HepG2 (cell line): ENCODE measurements at regions not wholly inside any gene's neighbourhood (a gene's known extent, or its start where the extent isn't known, plus 50 kb on each side); places are given as distances from the start of the nearest gene placed in this dataset.

ENCODE experiments used
- HNF4G ChIP-seq, 2 experiments: sonication (generic) in 1 of 2; formaldehyde crosslinking in 1 of 2; IDR thresholded peaks; 2 replicates each; pipeline versions ENCODE4 v1.4.0 to v1.6.1; 2011 to 2020; ENCODE audit warnings: borderline replicate concordance in 2 of 2, low read depth in 2 of 2, mild to moderate bottlenecking in 2 of 2, low read length in 1 of 2, missing genetic modification reagents in 1 of 2, moderate library complexity in 1 of 2
- JUNB ChIP-seq: sonication (generic); formaldehyde crosslinking; IDR thresholded peaks from 2 replicates; pipeline ENCODE4 v1.8.0; 2022; ENCODE audit warnings: missing genetic modification reagents, mild to moderate bottlenecking, borderline replicate concordance
- KLF9 ChIP-seq: IDR thresholded peaks from 2 replicates; pipeline ENCODE4 v1.6.1; 2016; ENCODE audit warnings: low read depth
- REL ChIP-seq: sonication (generic); formaldehyde crosslinking; conservative IDR thresholded peaks from 2 replicates; pipeline ENCODE4 v1.8.0; 2022; ENCODE audit warnings: mild to moderate bottlenecking, missing genetic modification reagents, moderate library complexity
- RFX1 ChIP-seq: fragments of 450-650 bp; IDR thresholded peaks from 2 replicates; pipeline ENCODE4 v1.6.1; 2017
- RFX5 ChIP-seq: IDR thresholded peaks from 2 replicates; pipeline ENCODE4 v1.6.1; 2011; ENCODE audit warnings: low read depth, low read length, improper control_type of control experiment
- ZNF136 ChIP-seq: sonication (generic); formaldehyde crosslinking; IDR thresholded peaks from 2 replicates; pipeline ENCODE4 v1.8.1; 2022; ENCODE audit warnings: low read depth, mild to moderate bottlenecking, moderate library complexity, missing genetic modification reagents
- ZNF230 ChIP-seq: sonication (generic); formaldehyde crosslinking; IDR thresholded peaks from 2 replicates; pipeline ENCODE4 v1.4.0; 2020; ENCODE audit warnings: mild to moderate bottlenecking, missing genetic modification reagents
- ZNF562 ChIP-seq: sonication (generic); formaldehyde crosslinking; IDR thresholded peaks from 2 replicates; pipeline ENCODE4 v1.8.0; 2022; ENCODE audit warnings: missing genetic modification reagents, borderline replicate concordance
- ZNF616 ChIP-seq: sonication (generic); formaldehyde crosslinking; IDR thresholded peaks from 2 replicates; pipeline ENCODE4 v1.5.0; 2020; ENCODE audit warnings: low read depth, mild to moderate bottlenecking, missing genetic modification reagents
- TF ChIP-seq, protein P1 (sequence below): sonication (generic); formaldehyde crosslinking; IDR thresholded peaks from 2 replicates; pipeline ENCODE4 v1.4.0; 2020; ENCODE audit warnings: missing genetic modification reagents, borderline replicate concordance

DNA sequence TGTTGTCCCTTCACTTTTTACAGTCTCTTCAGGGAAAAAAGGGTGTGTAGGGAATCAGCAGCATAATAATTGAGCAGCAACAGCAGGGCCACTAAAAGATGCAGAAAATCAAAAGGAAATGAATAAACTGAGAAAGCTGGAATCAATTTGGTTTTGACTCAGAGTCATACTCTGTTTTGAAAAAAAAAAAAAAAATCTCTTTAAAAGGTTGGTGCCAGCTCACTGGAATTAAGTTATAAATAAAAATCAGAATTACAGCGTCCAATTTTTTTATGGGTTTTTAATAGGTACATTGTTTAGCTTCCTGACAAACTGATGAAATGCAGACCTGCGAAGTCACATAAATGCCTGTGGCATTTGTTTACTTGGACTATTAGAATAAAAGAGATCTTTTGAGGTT lies 231.9 kb downstream of the COG6 start (continued):
- TF ChIP-seq ZNF562 (no peak), JUNB (CRISPR knock-in tag) (no peak), RFX1 (no peak), HNF4G (IDR thresholded peaks at IDR 0.05; ENCODE audit: borderline replicate concordance, low read depth, low read length) (no peak), HNF4G (CRISPR knock-in tag; IDR thresholded peaks at IDR 0.05; ENCODE audit: borderline replicate concordance, low read depth) (no peak), ZNF230 (CRISPR knock-in tag) (no peak), ZNF616 (no peak), KLF9 (CRISPR knock-in tag) (no peak), ZNF136 (no peak), REL (no peak), RFX5 (no peak)
- TF ChIP-seq, protein P1, sequence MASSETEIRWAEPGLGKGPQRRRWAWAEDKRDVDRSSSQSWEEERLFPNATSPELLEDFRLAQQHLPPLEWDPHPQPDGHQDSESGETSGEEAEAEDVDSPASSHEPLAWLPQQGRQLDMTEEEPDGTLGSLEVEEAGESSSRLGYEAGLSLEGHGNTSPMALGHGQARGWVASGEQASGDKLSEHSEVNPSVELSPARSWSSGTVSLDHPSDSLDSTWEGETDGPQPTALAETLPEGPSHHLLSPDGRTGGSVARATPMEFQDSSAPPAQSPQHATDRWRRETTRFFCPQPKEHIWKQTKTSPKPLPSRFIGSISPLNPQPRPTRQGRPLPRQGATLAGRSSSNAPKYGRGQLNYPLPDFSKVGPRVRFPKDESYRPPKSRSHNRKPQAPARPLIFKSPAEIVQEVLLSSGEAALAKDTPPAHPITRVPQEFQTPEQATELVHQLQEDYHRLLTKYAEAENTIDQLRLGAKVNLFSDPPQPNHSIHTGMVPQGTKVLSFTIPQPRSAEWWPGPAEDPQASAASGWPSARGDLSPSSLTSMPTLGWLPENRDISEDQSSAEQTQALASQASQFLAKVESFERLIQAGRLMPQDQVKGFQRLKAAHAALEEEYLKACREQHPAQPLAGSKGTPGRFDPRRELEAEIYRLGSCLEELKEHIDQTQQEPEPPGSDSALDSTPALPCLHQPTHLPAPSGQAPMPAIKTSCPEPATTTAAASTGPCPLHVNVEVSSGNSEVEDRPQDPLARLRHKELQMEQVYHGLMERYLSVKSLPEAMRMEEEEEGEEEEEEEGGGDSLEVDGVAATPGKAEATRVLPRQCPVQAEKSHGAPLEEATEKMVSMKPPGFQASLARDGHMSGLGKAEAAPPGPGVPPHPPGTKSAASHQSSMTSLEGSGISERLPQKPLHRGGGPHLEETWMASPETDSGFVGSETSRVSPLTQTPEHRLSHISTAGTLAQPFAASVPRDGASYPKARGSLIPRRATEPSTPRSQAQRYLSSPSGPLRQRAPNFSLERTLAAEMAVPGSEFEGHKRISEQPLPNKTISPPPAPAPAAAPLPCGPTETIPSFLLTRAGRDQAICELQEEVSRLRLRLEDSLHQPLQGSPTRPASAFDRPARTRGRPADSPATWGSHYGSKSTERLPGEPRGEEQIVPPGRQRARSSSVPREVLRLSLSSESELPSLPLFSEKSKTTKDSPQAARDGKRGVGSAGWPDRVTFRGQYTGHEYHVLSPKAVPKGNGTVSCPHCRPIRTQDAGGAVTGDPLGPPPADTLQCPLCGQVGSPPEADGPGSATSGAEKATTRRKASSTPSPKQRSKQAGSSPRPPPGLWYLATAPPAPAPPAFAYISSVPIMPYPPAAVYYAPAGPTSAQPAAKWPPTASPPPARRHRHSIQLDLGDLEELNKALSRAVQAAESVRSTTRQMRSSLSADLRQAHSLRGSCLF (CRISPR knock-in tag), result no peak
